HFFc6 (cell line): ENCODE measurements at regions not wholly inside any gene's neighbourhood (a gene's known extent, or its start where the extent isn't known, plus 50 kb on each side); places are given as distances from the start of the nearest gene placed in this dataset.

Source experiments
- DNase-seq: peaks from one replicate; pipeline ENCODE4 v3.0.0-alpha.2; 2018
- H3K27ac Mint-ChIP-seq: 2 replicates; pipeline ENCODE4 v1.8.0; 2020; ENCODE audit warnings: mild to moderate bottlenecking, mixed read lengths
- H3K27me3 Mint-ChIP-seq: 2 replicates; pipeline ENCODE4 v1.8.0; 2021; ENCODE audit warnings: mild to moderate bottlenecking, moderate library complexity, mixed read lengths; ENCODE audit not compliant: insufficient read depth
- H3K36me3 Mint-ChIP-seq: 2 replicates; pipeline ENCODE4 v1.8.0; 2021; ENCODE audit warnings: low read depth, mixed read lengths
- H3K4me1 Mint-ChIP-seq: 2 replicates; pipeline ENCODE4 v1.8.0; 2020; ENCODE audit warnings: low read depth, mixed read lengths
- H3K4me3 Mint-ChIP-seq: 2 replicates; pipeline ENCODE4 v1.8.0; 2020; ENCODE audit warnings: mild to moderate bottlenecking, moderate library complexity, mixed read lengths
- H3K9me3 Mint-ChIP-seq: 2 replicates; pipeline ENCODE4 v1.8.0; 2020; ENCODE audit warnings: mild to moderate bottlenecking, mixed read lengths
- TF ChIP-seq, protein P1 (sequence below): fragments of 200-600 bp; sonication (generic); IDR thresholded peaks from 2 replicates; pipeline ENCODE4 v1.5.0; 2021; ENCODE audit warnings: antibody characterized with exemption, mild to moderate bottlenecking

- Mint-ChIP-seq H3K36me3 (no peaks in the 10 kb centered on the region), H3K4me1 (peaks cover 6% of the 10 kb centered on the region), H3K27ac (no peak overlapping the region), H3K4me3 (no peak overlapping the region), H3K9me3 (no peaks in the 10 kb centered on the region), H3K27me3 (peaks cover 34% of the 10 kb centered on the region)
- no peak for DNase-seq
- TF ChIP-seq, protein P1, sequence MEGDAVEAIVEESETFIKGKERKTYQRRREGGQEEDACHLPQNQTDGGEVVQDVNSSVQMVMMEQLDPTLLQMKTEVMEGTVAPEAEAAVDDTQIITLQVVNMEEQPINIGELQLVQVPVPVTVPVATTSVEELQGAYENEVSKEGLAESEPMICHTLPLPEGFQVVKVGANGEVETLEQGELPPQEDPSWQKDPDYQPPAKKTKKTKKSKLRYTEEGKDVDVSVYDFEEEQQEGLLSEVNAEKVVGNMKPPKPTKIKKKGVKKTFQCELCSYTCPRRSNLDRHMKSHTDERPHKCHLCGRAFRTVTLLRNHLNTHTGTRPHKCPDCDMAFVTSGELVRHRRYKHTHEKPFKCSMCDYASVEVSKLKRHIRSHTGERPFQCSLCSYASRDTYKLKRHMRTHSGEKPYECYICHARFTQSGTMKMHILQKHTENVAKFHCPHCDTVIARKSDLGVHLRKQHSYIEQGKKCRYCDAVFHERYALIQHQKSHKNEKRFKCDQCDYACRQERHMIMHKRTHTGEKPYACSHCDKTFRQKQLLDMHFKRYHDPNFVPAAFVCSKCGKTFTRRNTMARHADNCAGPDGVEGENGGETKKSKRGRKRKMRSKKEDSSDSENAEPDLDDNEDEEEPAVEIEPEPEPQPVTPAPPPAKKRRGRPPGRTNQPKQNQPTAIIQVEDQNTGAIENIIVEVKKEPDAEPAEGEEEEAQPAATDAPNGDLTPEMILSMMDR, result no peak
Observed at GRCh38 chr6:43985329-43985728, 141.9 kb downstream of the MRPL14 start.

DNA sequence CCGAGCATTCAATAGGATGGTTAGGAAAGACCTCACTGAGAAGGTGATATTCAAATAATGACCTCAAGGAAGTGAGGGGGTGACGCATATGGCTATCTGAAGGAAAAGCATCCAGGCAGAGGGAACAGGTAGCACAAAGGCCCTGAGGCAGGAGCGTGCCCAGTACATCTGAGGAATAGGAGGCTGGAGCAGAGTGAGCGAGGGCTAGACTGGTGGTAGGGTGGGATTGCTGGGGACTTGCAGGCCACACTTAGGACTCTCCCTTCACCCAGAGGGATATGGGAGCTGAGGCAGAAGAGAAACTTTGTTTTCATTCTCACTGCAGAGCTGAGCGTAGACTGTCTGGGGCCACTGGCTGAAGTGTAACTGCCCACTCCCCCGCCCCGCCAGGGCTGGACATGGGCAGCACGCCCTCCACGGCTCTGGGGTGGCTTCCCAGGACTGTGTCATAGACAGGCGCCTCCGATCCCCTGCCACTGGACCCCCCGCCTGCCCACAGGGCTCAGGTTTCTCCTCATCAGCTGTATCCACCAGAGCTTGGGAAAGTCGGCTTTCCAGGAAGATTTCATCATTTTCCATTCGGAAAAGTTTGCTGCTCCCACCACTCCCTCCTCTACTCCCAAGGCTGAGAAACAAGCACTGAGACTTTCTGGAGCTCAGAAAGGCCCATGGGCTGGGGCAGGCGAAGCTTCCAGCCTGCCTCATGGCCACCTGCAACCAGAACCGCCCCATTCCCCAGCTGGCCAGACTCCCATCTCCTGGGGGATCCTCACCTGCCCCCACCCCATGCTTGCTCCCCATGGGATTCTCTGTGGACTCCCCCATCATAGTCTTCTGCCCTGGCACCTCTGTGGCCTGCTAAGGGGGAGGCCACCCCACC is 142.6 kb downstream of the MRPL14 start:
- no peak for DNase-seq
- H3K4me3 Mint-ChIP-seq, result no peak overlapping the region
- no peaks in the 10 kb centered on the region for H3K36me3 Mint-ChIP-seq
- no peaks in the 10 kb centered on the region for H3K9me3 Mint-ChIP-seq
- TF ChIP-seq, protein P1, result no peak
- H3K27ac Mint-ChIP-seq, result no peak overlapping the region
- H3K4me1 Mint-ChIP-seq, result no peaks in the 10 kb centered on the region
- peaks cover 34% of the 10 kb centered on the region for H3K27me3 Mint-ChIP-seq

DNA sequence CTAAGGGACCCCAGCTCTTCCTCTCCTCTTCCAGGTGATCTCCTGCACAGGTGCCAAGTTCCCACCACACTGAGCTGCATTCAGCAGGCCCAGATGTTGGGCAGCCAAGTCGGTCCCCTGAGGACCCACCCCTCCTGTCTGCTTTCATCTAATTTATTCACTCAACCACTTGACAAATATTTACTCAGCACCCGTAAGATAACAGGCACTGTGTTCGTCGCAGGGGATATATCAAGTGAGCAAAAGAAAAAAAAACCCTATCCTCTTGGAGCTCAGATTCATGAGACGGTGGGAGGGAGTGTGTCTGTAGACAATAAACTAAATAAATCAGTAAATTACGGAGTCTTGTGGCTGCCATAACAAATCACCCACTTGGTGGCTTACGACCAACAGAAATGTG is 143.6 kb downstream of the MRPL14 start:
- Mint-ChIP-seq H3K27me3 (peaks cover 36% of the 10 kb centered on the region), H3K4me3 (no peak overlapping the region), H3K9me3 (no peaks in the 10 kb centered on the region), H3K27ac (no peak overlapping the region), H3K36me3 (no peaks in the 10 kb centered on the region), H3K4me1 (peaks cover 4% of the 10 kb centered on the region)
- DNase-seq, result no peak
- TF ChIP-seq, protein P1, result no peak

DNA sequence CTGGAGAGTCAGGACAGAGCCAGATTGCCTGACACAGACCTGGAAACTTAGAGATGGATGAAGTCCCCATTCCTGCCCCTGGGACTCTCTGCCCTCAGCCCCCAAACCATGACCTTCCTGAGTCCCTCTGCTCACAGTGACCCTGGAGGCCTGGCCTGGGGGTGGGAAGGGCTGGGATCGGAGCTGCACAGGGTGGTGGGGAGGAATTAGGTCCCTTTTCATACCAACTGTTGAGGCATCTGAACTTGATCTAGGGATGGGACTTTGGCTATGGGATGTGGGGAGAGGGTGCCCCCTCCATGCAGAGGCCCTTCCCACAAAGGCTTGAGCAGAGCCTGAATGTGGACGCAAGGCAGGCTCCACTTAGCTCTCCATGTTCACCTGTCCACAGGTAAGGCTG is 144.1 kb downstream of the MRPL14 start:
- H3K4me3 Mint-ChIP-seq, result no peak overlapping the region
- no peaks in the 10 kb centered on the region for H3K36me3 Mint-ChIP-seq
- H3K27ac Mint-ChIP-seq, result no peak overlapping the region
- no peaks in the 10 kb centered on the region for H3K9me3 Mint-ChIP-seq
- DNase-seq, result no peak
- peaks cover 8% of the 10 kb centered on the region for H3K4me1 Mint-ChIP-seq
- peaks cover 36% of the 10 kb centered on the region for H3K27me3 Mint-ChIP-seq
- TF ChIP-seq, protein P1, result no peak

DNA sequence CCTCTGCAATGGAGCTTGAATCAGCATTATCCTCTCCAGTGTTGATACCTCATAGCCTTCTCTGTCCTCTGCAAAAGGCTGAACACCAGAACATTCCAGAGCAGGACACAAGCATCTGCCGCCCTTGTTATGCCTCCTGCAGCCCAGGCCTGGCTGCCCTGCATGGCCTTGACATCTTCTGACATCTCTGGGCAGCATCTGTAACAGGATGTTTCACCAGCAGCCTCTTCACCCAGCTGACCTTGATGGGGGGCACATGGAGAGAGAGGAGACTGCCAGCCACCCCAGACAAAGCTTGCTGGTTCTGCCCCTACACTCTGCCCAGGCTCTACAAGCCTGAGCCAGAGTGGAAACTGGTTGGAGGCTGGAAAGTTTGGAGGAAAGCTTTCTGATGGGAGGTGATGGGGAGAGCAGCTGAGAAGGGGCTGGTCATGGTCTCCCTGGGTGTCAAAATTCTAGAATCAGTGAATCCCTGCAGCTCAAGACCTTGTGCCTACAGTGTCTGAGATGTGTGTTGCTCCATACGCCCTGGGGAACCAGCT is 145.1 kb downstream of the MRPL14 start:
- Mint-ChIP-seq H3K27ac (no peak overlapping the region), H3K36me3 (no peaks in the 10 kb centered on the region), H3K4me3 (no peak overlapping the region), H3K9me3 (no peaks in the 10 kb centered on the region), H3K27me3 (peaks cover 32% of the 10 kb centered on the region), H3K4me1 (peaks cover 18% of the 10 kb centered on the region)
- TF ChIP-seq, protein P1, result no peak
- DNase-seq, result no peak
